Fibroblast of mammary gland (primary cell): ENCODE measurements at regions not wholly inside any gene's neighbourhood (a gene's known extent, or its start where the extent isn't known, plus 50 kb on each side); places are given as distances from the start of the nearest gene placed in this dataset.

Experiments used
- DNase-seq: peaks from one replicate; pipeline ENCODE4 v3.0.0-alpha.2; 2010; ENCODE audit warnings: low read depth
- H3K4me3 ChIP-seq: 2 replicates; pipeline ENCODE4 v1.5.1; 2011; ENCODE audit warnings: low read depth, mild to moderate bottlenecking, low read length, moderate library complexity; ENCODE audit not compliant: control insufficient read depth
- TF ChIP-seq, protein P1 (sequence below): conservative IDR thresholded peaks from 2 replicates; pipeline ENCODE4 v1.5.1; 2011; ENCODE audit warnings: low read depth, low read length, inconsistent platforms; ENCODE audit not compliant: control insufficient read depth, insufficient read depth

DNA sequence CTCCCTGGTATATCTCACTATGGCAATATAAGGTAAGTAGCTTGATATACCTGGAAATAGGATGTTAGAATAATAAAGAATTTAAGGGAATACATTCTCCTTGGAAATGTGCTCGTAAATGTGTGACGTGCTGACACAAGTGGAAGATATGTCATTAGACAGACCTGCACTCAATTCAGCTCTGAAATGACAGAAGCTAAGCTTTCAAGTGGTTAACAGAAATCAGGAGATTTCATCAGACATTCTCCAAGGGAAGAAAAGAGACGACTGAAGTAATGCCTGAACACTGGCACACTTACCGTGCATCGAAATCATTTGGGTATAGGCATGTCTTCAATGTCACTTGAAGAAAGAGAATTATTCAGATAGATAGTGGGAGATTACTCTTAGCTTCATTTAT, 933.3 kb upstream of the CTNND2 start:
- TF ChIP-seq, protein P1, sequence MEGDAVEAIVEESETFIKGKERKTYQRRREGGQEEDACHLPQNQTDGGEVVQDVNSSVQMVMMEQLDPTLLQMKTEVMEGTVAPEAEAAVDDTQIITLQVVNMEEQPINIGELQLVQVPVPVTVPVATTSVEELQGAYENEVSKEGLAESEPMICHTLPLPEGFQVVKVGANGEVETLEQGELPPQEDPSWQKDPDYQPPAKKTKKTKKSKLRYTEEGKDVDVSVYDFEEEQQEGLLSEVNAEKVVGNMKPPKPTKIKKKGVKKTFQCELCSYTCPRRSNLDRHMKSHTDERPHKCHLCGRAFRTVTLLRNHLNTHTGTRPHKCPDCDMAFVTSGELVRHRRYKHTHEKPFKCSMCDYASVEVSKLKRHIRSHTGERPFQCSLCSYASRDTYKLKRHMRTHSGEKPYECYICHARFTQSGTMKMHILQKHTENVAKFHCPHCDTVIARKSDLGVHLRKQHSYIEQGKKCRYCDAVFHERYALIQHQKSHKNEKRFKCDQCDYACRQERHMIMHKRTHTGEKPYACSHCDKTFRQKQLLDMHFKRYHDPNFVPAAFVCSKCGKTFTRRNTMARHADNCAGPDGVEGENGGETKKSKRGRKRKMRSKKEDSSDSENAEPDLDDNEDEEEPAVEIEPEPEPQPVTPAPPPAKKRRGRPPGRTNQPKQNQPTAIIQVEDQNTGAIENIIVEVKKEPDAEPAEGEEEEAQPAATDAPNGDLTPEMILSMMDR: no peak
- DNase-seq: no peak
- H3K4me3 ChIP-seq: no peak overlapping the region

DNA sequence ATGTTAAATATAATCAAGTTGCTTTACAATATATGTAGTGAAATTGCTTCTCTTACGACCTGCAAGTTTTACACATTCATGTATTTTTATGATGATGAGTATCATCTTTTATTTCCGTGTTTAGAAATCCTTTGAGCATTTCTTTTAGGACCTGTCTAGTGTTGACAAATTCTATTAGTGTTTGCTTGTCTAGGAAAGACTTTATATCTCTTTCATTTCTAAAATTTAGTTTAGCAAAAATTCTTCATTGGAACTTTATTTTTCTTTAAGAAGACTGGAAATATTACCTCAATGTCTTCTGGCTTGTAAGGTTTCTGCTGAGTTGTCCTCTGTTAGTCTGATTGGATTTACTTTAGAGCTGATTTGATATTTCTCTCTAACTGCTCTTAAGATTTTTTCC, 920.9 kb upstream of the CTNND2 start:
- TF ChIP-seq, protein P1: no peak
- no peak for DNase-seq
- H3K4me3 ChIP-seq: no peak overlapping the region

DNA sequence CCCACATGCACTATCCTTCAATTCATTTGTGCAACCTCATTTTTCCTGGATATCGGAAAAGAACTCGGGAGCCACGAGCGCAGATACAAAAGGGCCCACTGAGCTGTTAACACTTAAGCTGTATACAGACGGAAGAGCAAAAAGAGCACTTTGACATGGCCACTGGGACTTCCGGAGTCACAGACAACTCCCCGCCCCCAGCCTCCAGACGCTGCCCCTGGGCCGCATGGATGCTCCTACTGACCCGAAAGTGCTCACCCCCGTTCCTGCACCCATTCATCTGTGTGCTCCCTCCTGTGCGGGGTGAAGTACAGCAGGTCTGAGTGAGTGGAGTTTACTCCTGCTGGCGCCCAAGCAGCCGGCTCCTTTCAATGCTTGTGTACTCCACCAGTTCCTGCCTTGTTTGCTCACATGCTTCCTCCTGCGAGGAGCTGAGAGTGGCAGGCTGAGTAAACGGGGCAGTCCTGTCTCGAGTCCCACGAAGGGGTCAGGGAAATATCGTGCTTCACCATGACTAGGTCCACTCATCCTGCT, 901.0 kb upstream of the CTNND2 start:
- TF ChIP-seq, protein P1: no peak
- DNase-seq: no peak
- H3K4me3 ChIP-seq: no peak overlapping the region

DNA sequence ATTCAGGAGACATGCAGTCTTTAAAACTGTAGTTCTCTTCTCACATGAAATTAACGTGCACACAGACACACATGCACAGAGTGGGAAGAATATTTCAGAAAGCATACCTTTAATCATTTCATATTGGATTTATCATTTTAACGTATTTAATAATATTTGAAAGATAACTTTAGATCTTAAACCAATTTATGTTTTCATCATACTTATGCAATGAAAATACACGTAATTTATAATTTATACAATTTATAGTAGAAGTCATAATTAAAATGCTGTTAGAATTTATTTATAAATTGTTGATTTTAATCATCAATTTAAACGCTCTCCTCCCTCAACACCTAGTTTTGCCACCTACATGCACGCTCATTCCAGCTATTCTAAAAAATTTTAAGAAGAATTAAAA, 894.9 kb upstream of the CTNND2 start:
- DNase-seq: no peak
- TF ChIP-seq, protein P1: no peak
- H3K4me3 ChIP-seq: no peak overlapping the region

DNA sequence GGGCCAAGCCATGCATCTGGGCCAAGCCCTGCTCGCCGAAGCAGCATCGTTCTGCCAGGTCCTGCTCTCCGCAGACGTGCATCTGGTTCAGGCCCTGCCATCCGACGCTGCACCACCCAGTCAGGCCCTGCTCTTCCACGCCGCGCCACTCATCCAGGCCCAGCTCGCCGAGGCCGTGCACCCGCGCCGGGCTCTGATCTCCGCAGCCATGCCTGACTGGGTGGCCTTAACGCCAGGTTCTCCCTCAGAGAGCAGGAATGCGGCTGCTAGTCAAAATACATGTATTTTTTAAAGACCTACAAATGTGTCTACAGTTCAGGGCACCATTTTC, 891.1 kb upstream of the CTNND2 start:
- H3K4me3 ChIP-seq: no peak overlapping the region
- TF ChIP-seq, protein P1: no peak
- no peak for DNase-seq

DNA sequence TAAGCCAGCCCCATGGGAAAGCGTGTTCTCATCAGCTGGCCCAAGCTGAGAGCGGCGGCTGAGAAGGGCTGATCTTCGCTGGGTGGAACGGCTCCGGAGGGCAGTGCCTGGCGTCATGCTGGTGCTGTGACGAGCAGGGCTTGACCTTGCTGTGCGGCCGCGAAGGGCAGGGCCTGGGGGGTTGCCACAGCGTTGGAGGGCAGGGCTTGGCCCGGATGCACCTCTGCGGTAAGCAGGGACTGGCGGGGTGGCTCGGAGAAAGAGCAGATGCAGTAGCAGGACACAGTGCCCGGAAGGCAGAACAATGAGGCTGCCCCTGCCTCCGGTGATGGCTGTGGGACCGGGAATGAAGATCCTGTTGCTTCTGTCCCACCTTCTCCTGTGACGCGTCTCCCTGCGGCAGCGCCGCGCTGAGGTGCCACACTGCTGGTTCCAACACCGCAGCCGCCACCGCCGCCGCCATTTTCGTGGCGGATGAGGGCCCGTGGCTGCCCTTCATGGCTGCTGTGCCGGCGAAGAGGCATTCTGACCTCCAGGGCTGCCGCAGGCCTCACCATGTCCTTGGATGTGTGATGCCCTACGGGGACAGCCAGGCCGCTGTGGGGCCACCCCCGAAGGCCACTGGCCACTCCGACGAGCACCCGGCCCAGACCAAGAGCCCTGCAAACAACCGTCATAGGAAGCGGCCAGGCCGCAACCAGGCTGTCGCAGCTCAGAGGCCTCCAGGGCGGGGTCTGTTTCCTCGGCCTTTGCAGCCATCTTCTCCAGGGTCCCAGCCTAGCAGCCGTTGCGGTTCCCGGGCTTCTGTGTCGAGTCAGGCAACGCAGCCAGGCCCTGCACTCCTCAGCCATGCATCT, 890.5 kb upstream of the CTNND2 start:
- no peak overlapping the region for H3K4me3 ChIP-seq
- DNase-seq: no peak
- TF ChIP-seq, protein P1: no peak
